ENCODE measurements at regions not wholly inside any gene's neighbourhood (a gene's known extent, or its start where the extent isn't known, plus 50 kb on each side); places are given as distances from the start of the nearest gene placed in this dataset.
A peak's percentile ranks its signal among the peaks of the same experiment; 100 is the strongest.

DNA sequence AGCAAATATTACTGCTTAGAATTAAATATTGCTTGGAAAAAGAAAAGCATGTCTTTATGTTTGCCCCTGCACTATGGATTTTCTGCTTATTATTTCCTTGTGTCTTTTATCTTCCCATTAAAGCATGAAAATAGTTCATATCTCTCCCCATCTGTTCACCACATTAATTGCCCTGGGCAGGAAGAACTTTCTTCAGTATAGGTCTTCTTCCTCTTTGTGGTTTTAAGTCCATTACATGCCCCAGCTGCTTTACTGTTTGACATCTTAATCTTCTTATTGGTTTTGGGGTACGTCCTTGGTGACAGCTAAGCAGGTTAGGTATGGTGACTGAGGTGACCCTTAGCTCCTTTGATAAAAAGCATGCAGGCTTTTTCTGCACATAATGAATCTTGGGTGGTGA is 157.3 kb downstream of the AASDH start:
- no peak overlapping the region for H3K4me2 ChIP-seq
- H3K9me2 ChIP-seq: no peaks in the 10 kb centered on the region
- H3K4me1 ChIP-seq (ENCODE audit: control insufficient read depth in 1 of 2, insufficient read depth in 2 of 2, low read depth in 1 of 2, low read length in 1 of 2): peaks cover 0 to 6% of the 10 kb centered on the region in 2 experiments; a peak in 1 of 4 replicates
- H3K9ac ChIP-seq: no peak overlapping the region
- POLR2A ChIA-PET: no interaction called here
- no peak overlapping the region for H3K4me3 ChIP-seq (ENCODE audit: low read depth in 2 of 2, low read length in 1 of 2)
- no peaks in the 10 kb centered on the region for H3K9me3 ChIP-seq
- 32% methylated on average over 1 of the region's 1 CpG for WGBS (ENCODE audit: low lambda C conversion rate)
- no peaks in the 10 kb centered on the region for H4K20me1 ChIP-seq (ENCODE audit: insufficient read depth)
- H3K36me3 ChIP-seq (replicated peaks in 1 of 2; ENCODE audit: control insufficient read depth in 1 of 2, insufficient read depth in 2 of 2, low read length in 1 of 2): peaks cover 0 to 2% of the 10 kb centered on the region in 2 experiments
- DNase-seq: no peak
- no peaks in the 10 kb centered on the region for H3K79me2 ChIP-seq (ENCODE audit: insufficient read depth)
- no peak for TF ChIP-seq MXI1 (IDR thresholded peaks at IDR 0.05; ENCODE audit: low read depth, low read length)
- TF ChIP-seq, protein P1, sequence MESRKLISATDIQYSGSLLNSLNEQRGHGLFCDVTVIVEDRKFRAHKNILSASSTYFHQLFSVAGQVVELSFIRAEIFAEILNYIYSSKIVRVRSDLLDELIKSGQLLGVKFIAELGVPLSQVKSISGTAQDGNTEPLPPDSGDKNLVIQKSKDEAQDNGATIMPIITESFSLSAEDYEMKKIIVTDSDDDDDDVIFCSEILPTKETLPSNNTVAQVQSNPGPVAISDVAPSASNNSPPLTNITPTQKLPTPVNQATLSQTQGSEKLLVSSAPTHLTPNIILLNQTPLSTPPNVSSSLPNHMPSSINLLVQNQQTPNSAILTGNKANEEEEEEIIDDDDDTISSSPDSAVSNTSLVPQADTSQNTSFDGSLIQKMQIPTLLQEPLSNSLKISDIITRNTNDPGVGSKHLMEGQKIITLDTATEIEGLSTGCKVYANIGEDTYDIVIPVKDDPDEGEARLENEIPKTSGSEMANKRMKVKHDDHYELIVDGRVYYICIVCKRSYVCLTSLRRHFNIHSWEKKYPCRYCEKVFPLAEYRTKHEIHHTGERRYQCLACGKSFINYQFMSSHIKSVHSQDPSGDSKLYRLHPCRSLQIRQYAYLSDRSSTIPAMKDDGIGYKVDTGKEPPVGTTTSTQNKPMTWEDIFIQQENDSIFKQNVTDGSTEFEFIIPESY (IDR thresholded peaks at IDR 0.05; ENCODE audit: borderline replicate concordance, low read depth): no peak
- TF ChIP-seq, protein P2, sequence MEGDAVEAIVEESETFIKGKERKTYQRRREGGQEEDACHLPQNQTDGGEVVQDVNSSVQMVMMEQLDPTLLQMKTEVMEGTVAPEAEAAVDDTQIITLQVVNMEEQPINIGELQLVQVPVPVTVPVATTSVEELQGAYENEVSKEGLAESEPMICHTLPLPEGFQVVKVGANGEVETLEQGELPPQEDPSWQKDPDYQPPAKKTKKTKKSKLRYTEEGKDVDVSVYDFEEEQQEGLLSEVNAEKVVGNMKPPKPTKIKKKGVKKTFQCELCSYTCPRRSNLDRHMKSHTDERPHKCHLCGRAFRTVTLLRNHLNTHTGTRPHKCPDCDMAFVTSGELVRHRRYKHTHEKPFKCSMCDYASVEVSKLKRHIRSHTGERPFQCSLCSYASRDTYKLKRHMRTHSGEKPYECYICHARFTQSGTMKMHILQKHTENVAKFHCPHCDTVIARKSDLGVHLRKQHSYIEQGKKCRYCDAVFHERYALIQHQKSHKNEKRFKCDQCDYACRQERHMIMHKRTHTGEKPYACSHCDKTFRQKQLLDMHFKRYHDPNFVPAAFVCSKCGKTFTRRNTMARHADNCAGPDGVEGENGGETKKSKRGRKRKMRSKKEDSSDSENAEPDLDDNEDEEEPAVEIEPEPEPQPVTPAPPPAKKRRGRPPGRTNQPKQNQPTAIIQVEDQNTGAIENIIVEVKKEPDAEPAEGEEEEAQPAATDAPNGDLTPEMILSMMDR (IDR thresholded peaks at IDR 0.05): no peak
- TF ChIP-seq NFIC (IDR thresholded peaks at IDR 0.05; ENCODE audit: borderline replicate concordance): no peak
- no peak for TF ChIP-seq TAF1 (IDR thresholded peaks at IDR 0.05; ENCODE audit: borderline replicate concordance, low read depth, low read length)
- TF ChIP-seq POLR2AphosphoS5 (IDR thresholded peaks at IDR 0.05; ENCODE audit: low read depth, low read length): no peak
- TF ChIP-seq FOSL2 (IDR thresholded peaks at IDR 0.05; ENCODE audit: borderline replicate concordance, low read depth): no peak
- TF ChIP-seq, protein P3, sequence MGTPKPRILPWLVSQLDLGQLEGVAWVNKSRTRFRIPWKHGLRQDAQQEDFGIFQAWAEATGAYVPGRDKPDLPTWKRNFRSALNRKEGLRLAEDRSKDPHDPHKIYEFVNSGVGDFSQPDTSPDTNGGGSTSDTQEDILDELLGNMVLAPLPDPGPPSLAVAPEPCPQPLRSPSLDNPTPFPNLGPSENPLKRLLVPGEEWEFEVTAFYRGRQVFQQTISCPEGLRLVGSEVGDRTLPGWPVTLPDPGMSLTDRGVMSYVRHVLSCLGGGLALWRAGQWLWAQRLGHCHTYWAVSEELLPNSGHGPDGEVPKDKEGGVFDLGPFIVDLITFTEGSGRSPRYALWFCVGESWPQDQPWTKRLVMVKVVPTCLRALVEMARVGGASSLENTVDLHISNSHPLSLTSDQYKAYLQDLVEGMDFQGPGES (IDR thresholded peaks at IDR 0.05; ENCODE audit: low read depth, low read length): no peak
- TF ChIP-seq CHD2 (IDR thresholded peaks at IDR 0.05; ENCODE audit: low read length, partially characterized antibody): no peak
- no peaks in the 10 kb centered on the region for H3F3A ChIP-seq (replicated peaks; ENCODE audit: insufficient read depth)
- H2AFZ ChIP-seq (ENCODE audit: low read depth): no peak overlapping the region
- CTCF ChIA-PET: interaction anchor here (0.7 to 1.6 kb wide), 4 partner anchors 25 to 281 kb away, joined by 3 to 4 read pairs (median 3); partner anchors contain the start of gene CEP135
- peak overlapping the region in 1 of 2 experiments; percentile 18; a peak in 1 of 4 replicates for H3K27ac ChIP-seq (ENCODE audit: low read depth in 2 of 2, low read length in 1 of 2)
- no peaks in the 10 kb centered on the region for H3K27me3 ChIP-seq (ENCODE audit: insufficient read depth)

DNA sequence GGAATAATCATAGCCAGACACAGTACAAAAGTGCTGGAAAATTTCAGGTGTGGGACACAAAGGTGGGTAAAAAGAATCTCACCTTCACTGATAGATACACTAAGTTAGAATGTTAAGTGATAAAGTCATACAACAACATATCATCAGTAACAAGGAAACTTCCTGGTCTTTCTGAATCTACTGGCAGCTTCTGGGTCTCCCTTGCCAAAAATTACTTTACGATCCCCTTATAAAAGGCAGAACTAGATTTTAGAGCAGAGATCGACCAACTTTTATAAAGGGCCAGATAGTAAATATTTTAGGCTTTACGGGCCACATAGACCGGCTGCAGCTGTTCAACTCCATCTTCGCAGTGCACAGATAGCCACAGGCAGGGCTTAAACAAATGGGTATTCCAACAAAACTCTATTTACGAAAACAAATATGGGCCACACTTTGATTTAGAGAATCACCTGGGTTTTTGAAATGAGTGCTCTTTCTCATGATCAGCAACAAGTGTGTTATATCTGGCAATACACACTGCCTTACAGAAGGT is 159.9 kb downstream of the AASDH start:
- Histone ChIP-seq H3K27me3 (ENCODE audit: insufficient read depth) (no peaks in the 10 kb centered on the region), H3K4me3 (ENCODE audit: low read depth in 2 of 2, low read length in 1 of 2) (no peak overlapping the region), H3K9me2 (no peaks in the 10 kb centered on the region), H3K27ac (ENCODE audit: low read depth in 2 of 2, low read length in 1 of 2) (no peak overlapping the region), H2AFZ (ENCODE audit: low read depth) (no peak overlapping the region), H3K9me3 (no peaks in the 10 kb centered on the region), H3K4me1 (ENCODE audit: control insufficient read depth in 1 of 2, insufficient read depth in 2 of 2, low read depth in 1 of 2, low read length in 1 of 2) (no peaks in the 10 kb centered on the region; a peak in 1 of 4 replicates), H3K79me2 (ENCODE audit: insufficient read depth) (no peaks in the 10 kb centered on the region), H4K20me1 (ENCODE audit: insufficient read depth) (no peaks in the 10 kb centered on the region), H3K4me2 (no peak overlapping the region), H3K9ac (no peak overlapping the region), H3K36me3 (replicated peaks in 1 of 2; ENCODE audit: control insufficient read depth in 1 of 2, insufficient read depth in 2 of 2, low read length in 1 of 2) (peaks cover 0 to 2% of the 10 kb centered on the region in 2 experiments), H3F3A (replicated peaks; ENCODE audit: insufficient read depth) (no peaks in the 10 kb centered on the region)
- CTCF ChIA-PET: no interaction called here
- DNase-seq: no peak
- POLR2A ChIA-PET: no interaction called here
- WGBS (ENCODE audit: low lambda C conversion rate): 80% methylated on average over 6 of the region's 6 CpGs
- TF ChIP-seq NRF1 (IDR thresholded peaks at IDR 0.05; ENCODE audit: low read depth, low read length): no peak
- no peak for TF ChIP-seq JUND (IDR thresholded peaks at IDR 0.05)
- TF ChIP-seq, protein P3 (IDR thresholded peaks at IDR 0.05; ENCODE audit: low read depth, low read length): no peak
- TF ChIP-seq, protein P2 (IDR thresholded peaks at IDR 0.05): no peak
- no peak for TF ChIP-seq TAF1 (IDR thresholded peaks at IDR 0.05; ENCODE audit: borderline replicate concordance, low read depth, low read length)
- TF ChIP-seq RAD21 (IDR thresholded peaks at IDR 0.05; ENCODE audit: low read length): no peak
- no peak for TF ChIP-seq SMC3 (IDR thresholded peaks at IDR 0.05; ENCODE audit: low read depth, low read length)
- no peak for TF ChIP-seq CHD2 (IDR thresholded peaks at IDR 0.05; ENCODE audit: low read length, partially characterized antibody)
- TF ChIP-seq TEAD4 (IDR thresholded peaks at IDR 0.05; ENCODE audit: borderline replicate concordance, insufficient read depth): no peak
- TF ChIP-seq EP300 (IDR thresholded peaks at IDR 0.05; ENCODE audit: borderline replicate concordance in 1 of 2, low read depth in 1 of 2, low read length in 1 of 2): no peak
- TF ChIP-seq EZH2phosphoT487 (IDR thresholded peaks at IDR 0.05; ENCODE audit: borderline replicate concordance, low read depth): no peak
- TF ChIP-seq TCF12 (IDR thresholded peaks at IDR 0.05): no peak
- no peak for TF ChIP-seq FOXJ3 (CRISPR knock-in tag; IDR thresholded peaks at IDR 0.05)
- no peak for TF ChIP-seq FOXM1 (IDR thresholded peaks at IDR 0.05; ENCODE audit: low read depth)
